Calu3 (cell line): ENCODE measurements at regions not wholly inside any gene's neighbourhood (a gene's known extent, or its start where the extent isn't known, plus 50 kb on each side); places are given as distances from the start of the nearest gene placed in this dataset.
"Not testable (repeated sequence)": the region's sequence is repeated elsewhere in the genome, so short reads cannot be mapped to it uniquely, and the experiment has no call there.

Source experiments
- BruUV-seq: library from RNA; stranded (reverse); fragments of 400-500 nt; replicated peaks from 2 replicates; lab custom pipeline; 2021; lab: Mats Ljungman, UMichigan
- CTCF ChIA-PET: fragments of 300-600 bp; sonication (Branson Sonifier 250); formaldehyde crosslinking; loops from one replicate; lab custom pipeline; 2022; ENCODE audit warnings: antibody characterized with exemption; lab: Charles Lee
- DNase-seq: peaks from one replicate; pipeline ENCODE4 v3.0.0; 2022
- H3K27ac Mint-ChIP-seq: one replicate; pipeline ENCODE4 v1.8.0; 2022; ENCODE audit warnings: mixed read lengths; ENCODE audit not compliant: unreplicated experiment
- H3K27me3 Mint-ChIP-seq: one replicate; pipeline ENCODE4 v1.8.0; 2022; ENCODE audit warnings: mixed read lengths; ENCODE audit not compliant: unreplicated experiment
- H3K36me3 Mint-ChIP-seq: one replicate; pipeline ENCODE4 v1.8.0; 2022; ENCODE audit warnings: mild to moderate bottlenecking, moderate library complexity, mixed read lengths; ENCODE audit not compliant: insufficient read depth, unreplicated experiment
- H3K4me1 Mint-ChIP-seq: one replicate; pipeline ENCODE4 v1.8.0; 2022; ENCODE audit warnings: mild to moderate bottlenecking, low read depth, mixed read lengths; ENCODE audit not compliant: unreplicated experiment
- H3K4me3 Mint-ChIP-seq: one replicate; pipeline ENCODE4 v1.8.0; 2022; ENCODE audit warnings: mild to moderate bottlenecking, low read depth, moderate library complexity, mixed read lengths; ENCODE audit not compliant: unreplicated experiment
- H3K9me3 Mint-ChIP-seq: one replicate; pipeline ENCODE4 v1.8.0; 2022; ENCODE audit warnings: low read depth, mixed read lengths; ENCODE audit not compliant: unreplicated experiment
- intact Hi-C: fragments of 100-400 bp; cut with micrococcal nuclease; formaldehyde crosslinking; loops from one replicate; pipeline ENCODE4 v1.10.0; 2022; ENCODE audit not compliant: unreplicated experiment

DNA sequence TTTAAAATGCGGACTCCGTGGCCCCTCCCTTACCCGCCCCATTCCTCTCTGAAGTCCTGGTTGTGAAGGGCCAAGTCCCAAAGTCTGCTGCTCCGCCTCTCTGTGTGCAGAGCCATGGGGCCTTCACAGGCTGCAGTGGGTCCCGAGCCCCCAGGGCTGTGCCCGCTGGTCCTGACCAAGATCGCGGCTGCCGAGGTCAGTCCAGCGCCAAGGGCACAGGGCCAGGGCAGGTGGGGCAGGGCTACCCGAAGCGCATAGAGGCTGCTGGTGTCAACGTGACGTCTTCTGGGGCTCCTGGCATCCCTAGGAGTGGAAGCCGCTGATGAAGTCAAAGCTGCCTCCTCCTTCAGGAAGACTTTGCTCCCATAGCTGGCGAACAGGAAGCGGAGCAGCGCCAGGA lies 858.8 kb downstream of the TUBA3C start:
- BruUV-seq, H3K36me3 Mint-ChIP-seq, H3K27ac Mint-ChIP-seq, CTCF ChIA-PET, H3K9me3 Mint-ChIP-seq, H3K4me1 Mint-ChIP-seq, H3K4me3 Mint-ChIP-seq, intact Hi-C loops, H3K27me3 Mint-ChIP-seq, DNase-seq: not testable (repeated sequence)

DNA sequence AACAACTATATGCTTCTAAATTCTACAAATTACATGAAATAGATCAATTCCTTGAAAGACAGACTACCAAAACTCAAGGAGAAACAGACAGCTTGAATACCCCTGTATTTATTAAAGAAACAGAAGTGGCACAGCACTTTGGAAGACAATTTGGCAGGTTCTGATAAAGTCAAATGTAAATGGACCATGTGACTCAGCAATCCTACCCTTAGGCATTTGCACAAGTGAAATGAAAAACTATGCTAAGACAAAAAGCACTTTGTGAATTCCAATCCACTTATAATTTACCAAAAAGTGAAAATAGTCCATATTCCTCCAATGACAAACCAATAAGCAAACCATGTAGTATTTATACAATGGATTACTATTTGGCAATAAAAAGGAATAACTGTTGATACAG lies 862.0 kb downstream of the TUBA3C start:
- H3K27ac Mint-ChIP-seq, H3K4me1 Mint-ChIP-seq, DNase-seq, BruUV-seq, intact Hi-C loops, H3K27me3 Mint-ChIP-seq, H3K4me3 Mint-ChIP-seq, H3K9me3 Mint-ChIP-seq, CTCF ChIA-PET, H3K36me3 Mint-ChIP-seq: not testable (repeated sequence)

- H3K4me3 Mint-ChIP-seq, H3K27me3 Mint-ChIP-seq, H3K9me3 Mint-ChIP-seq, H3K4me1 Mint-ChIP-seq, DNase-seq, H3K27ac Mint-ChIP-seq, CTCF ChIA-PET, H3K36me3 Mint-ChIP-seq, BruUV-seq, intact Hi-C loops: not testable (repeated sequence)
Measured at GRCh38 chr13:18303240-18303813, 878.3 kb downstream of the TUBA3C start.

DNA sequence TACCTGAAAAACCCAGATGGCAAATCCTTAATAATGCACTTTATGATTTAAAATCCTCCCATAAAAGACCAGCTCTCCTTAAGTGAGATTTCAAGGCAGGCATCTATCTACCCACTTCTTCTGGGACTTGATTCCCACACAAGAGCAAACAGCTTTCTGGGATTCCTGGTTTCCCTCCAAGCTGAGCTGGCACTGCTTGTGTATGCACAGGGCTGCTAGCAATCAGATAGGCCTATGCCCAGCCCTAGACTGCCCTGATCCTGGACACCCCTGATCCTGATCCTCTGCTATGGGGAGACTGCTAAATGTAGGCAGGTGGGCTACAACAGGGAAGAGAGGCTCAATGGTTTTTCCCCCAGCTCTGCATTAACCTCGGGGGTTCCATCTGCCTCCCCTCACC lies 880.7 kb downstream of the TUBA3C start:
- H3K9me3 Mint-ChIP-seq, H3K4me1 Mint-ChIP-seq, H3K4me3 Mint-ChIP-seq, H3K36me3 Mint-ChIP-seq, CTCF ChIA-PET, BruUV-seq, DNase-seq, intact Hi-C loops, H3K27ac Mint-ChIP-seq, H3K27me3 Mint-ChIP-seq: not testable (repeated sequence)

- H3K4me3 Mint-ChIP-seq, BruUV-seq, H3K27me3 Mint-ChIP-seq, H3K27ac Mint-ChIP-seq, CTCF ChIA-PET, H3K9me3 Mint-ChIP-seq, H3K36me3 Mint-ChIP-seq, DNase-seq, intact Hi-C loops, H3K4me1 Mint-ChIP-seq: not testable (repeated sequence)
Measured at GRCh38 chr13:18297359-18297758, 884.3 kb downstream of the TUBA3C start.

DNA sequence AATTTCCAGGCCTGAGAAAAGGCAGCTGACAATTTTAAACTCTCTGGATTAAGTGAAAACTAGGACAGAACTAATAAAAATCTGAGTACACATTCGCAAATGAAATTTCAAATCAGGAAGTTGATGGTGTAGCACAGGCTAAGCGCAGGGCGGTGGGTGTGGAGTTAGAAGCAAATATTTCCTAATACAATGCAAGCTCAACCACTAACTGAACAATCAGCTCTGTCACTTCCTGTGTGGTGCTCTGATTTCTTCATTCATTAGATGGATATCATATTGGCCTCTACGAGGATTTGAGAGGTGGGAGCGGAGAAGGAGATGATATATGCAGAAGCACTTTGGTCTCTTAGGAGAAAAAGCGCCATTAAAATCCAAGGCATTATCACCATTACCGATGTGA lies 885.0 kb downstream of the TUBA3C start:
- H3K27me3 Mint-ChIP-seq, H3K27ac Mint-ChIP-seq, CTCF ChIA-PET, H3K9me3 Mint-ChIP-seq, intact Hi-C loops, H3K36me3 Mint-ChIP-seq, BruUV-seq, H3K4me3 Mint-ChIP-seq, H3K4me1 Mint-ChIP-seq, DNase-seq: not testable (repeated sequence)

DNA sequence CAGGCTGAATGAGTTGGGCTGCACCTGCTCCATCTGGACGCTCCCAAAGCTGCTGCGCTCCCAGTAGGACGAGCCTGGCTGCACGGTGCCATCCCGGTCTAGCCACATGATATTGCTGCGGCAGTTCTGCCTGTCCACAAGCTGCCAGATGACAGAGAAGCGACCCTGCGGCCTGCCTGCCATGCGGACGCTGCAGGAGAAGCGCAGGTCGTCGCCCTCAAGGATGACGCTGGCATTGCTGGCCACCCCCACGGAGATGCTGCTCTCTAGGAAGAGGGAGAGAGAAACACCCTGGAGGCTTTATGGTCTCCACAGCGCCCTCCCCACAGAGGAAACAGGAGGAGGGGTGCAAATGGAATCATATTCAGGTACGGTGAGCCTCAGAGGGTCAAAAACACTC lies 887.3 kb downstream of the TUBA3C start:
- H3K27ac Mint-ChIP-seq, H3K4me3 Mint-ChIP-seq, H3K36me3 Mint-ChIP-seq, intact Hi-C loops, DNase-seq, H3K27me3 Mint-ChIP-seq, BruUV-seq, CTCF ChIA-PET, H3K4me1 Mint-ChIP-seq, H3K9me3 Mint-ChIP-seq: not testable (repeated sequence)

- CTCF ChIA-PET, H3K4me3 Mint-ChIP-seq, H3K4me1 Mint-ChIP-seq, DNase-seq, intact Hi-C loops, H3K27me3 Mint-ChIP-seq, H3K9me3 Mint-ChIP-seq, H3K36me3 Mint-ChIP-seq, H3K27ac Mint-ChIP-seq, BruUV-seq: not testable (repeated sequence)
Measured at GRCh38 chr13:18286848-18287247, 894.8 kb downstream of the TUBA3C start.

DNA sequence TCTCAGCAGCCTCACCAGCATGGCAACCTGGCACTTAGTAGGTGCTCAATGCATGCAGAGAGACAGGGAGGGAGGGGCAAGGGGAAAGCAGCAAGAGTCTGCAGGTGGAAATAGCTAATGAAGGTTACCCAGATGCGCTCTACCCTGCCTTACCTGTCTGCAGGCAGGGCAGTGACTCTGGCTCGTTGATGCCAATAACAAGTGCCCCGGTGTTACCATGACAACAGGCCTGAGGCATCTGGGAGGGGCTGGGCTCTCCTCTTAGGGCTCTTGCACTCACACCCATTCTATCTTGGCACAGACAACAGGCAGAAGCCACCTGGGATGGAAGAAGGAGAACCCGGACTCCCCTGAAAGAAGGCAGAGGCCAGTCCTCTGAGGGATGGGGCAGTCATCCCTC lies 896.0 kb downstream of the TUBA3C start:
- H3K27me3 Mint-ChIP-seq, H3K4me3 Mint-ChIP-seq, CTCF ChIA-PET, intact Hi-C loops, H3K4me1 Mint-ChIP-seq, DNase-seq, H3K9me3 Mint-ChIP-seq, BruUV-seq, H3K36me3 Mint-ChIP-seq, H3K27ac Mint-ChIP-seq: not testable (repeated sequence)

GRCh38 chr13:18284040-18284439 lies 897.6 kb downstream of the TUBA3C start:
- DNase-seq, intact Hi-C loops, H3K4me1 Mint-ChIP-seq, H3K9me3 Mint-ChIP-seq, H3K36me3 Mint-ChIP-seq, H3K27ac Mint-ChIP-seq, H3K27me3 Mint-ChIP-seq, CTCF ChIA-PET, H3K4me3 Mint-ChIP-seq, BruUV-seq: not testable (repeated sequence)
